Germinal center (tissue), 1 donor: ENCODE measurements at regions not wholly inside any gene's neighbourhood (a gene's known extent, or its start where the extent isn't known, plus 50 kb on each side); places are given as distances from the start of the nearest gene placed in this dataset.

Experiments
- DNase-seq: peaks from one replicate; pipeline ENCODE4 v3.0.0; 2012; ENCODE audit warnings: mixed read lengths, low spot score

- DNase-seq, result no peak
Observed at GRCh38 chr9:22288661-22289060, 158.0 kb upstream of the DMRTA1 start.

GRCh38 chr9:22307013-22307711 lies 139.5 kb upstream of the DMRTA1 start:
- DNase-seq, result peak; percentile 3

- no peak for DNase-seq
Observed at GRCh38 chr9:22308177-22308576, 138.4 kb upstream of the DMRTA1 start.

- no peak for DNase-seq
Observed at GRCh38 chr9:22316645-22317044, 130.0 kb upstream of the DMRTA1 start.

- no peak for DNase-seq
Observed at GRCh38 chr9:22331533-22331932, 115.1 kb upstream of the DMRTA1 start.

GRCh38 chr9:22332202-22332601 lies 114.4 kb upstream of the DMRTA1 start:
- DNase-seq, result no peak

GRCh38 chr9:22337261-22337660 lies 109.4 kb upstream of the DMRTA1 start:
- no peak for DNase-seq

GRCh38 chr9:22342491-22343217 lies 104.0 kb upstream of the DMRTA1 start:
- DNase-seq, result no peak

- DNase-seq, result no peak
Observed at GRCh38 chr9:22343218-22343611, 103.4 kb upstream of the DMRTA1 start.

GRCh38 chr9:22354699-22355384 lies 91.8 kb upstream of the DMRTA1 start:
- DNase-seq, result no peak

- no peak for DNase-seq
Observed at GRCh38 chr9:22356985-22357384, 89.6 kb upstream of the DMRTA1 start.

- DNase-seq, result no peak
Observed at GRCh38 chr9:22363421-22363887, 83.2 kb upstream of the DMRTA1 start.

GRCh38 chr9:22373636-22374035 lies 73.0 kb upstream of the DMRTA1 start:
- DNase-seq, result no peak

- no peak for DNase-seq
Observed at GRCh38 chr9:22374051-22374450, 72.6 kb upstream of the DMRTA1 start.

- DNase-seq, result no peak
Observed at GRCh38 chr9:22379272-22379671, 67.4 kb upstream of the DMRTA1 start.

- DNase-seq, result no peak
Observed at GRCh38 chr9:22381170-22381569, 65.5 kb upstream of the DMRTA1 start.

- no peak for DNase-seq
Observed at GRCh38 chr9:22382331-22382730, 64.3 kb upstream of the DMRTA1 start.

GRCh38 chr9:22383718-22384117 lies 62.9 kb upstream of the DMRTA1 start:
- no peak for DNase-seq

GRCh38 chr9:22389271-22389670 lies 57.4 kb upstream of the DMRTA1 start:
- DNase-seq, result no peak

- DNase-seq, result no peak
Observed at GRCh38 chr9:22392523-22392922, 54.1 kb upstream of the DMRTA1 start.

- no peak for DNase-seq
Observed at GRCh38 chr9:22395687-22396141, 50.9 kb upstream of the DMRTA1 start.
